HepG2 (cell line): ENCODE measurements at regions not wholly inside any gene's neighbourhood (a gene's known extent, or its start where the extent isn't known, plus 50 kb on each side); places are given as distances from the start of the nearest gene placed in this dataset.
A peak's percentile ranks its signal among the peaks of the same experiment; 100 is the strongest.

Source experiments
- ATAC-seq: fragments of 200-7000 bp; cut with Tn5 transposase; 3 replicates; pipeline ENCODE4 v1.9.1; 2020; ENCODE audit warnings: mild to moderate bottlenecking, moderate library complexity
- BruUV-seq: library from RNA; stranded (reverse); fragments of 400-500 nt; replicated peaks from 2 replicates; lab custom pipeline; 2021; lab: Mats Ljungman, UMichigan
- CTCF ChIA-PET: fragments of 300-600 bp; formaldehyde crosslinking; extraction: SDS; loops from one replicate; lab custom pipeline; 2021; ENCODE audit warnings: low total read pairs, inconsistent platforms, low intra/inter-chr PET ratio; lab: Yijun Ruan, JAX
- POLR2A ChIA-PET: fragments of 350-600 bp; sonication (Branson Sonifier 250); formaldehyde crosslinking; loops from one replicate; lab custom pipeline; 2020; ENCODE audit warnings: antibody characterized with exemption, inconsistent platforms; lab: Yijun Ruan, JAX
- DNase-seq: peaks from one replicate; pipeline ENCODE4 v3.0.0-alpha.2; 2015; ENCODE audit warnings: low spot score
- FAIRE-seq: peaks from 3 replicates; lab custom pipeline; 2011; peaks lifted over from hg19 to GRCh38; lab: Jason Lieb, UNC
- H2AFZ ChIP-seq: one replicate; pipeline ENCODE4 v1.6.1; 2011; ENCODE audit warnings: low read length, inconsistent platforms
- H3K27ac ChIP-seq: fragments of 300-600 bp; 3 replicates; pipeline ENCODE4 v1.8.0; 2011; ENCODE audit warnings: mixed run types, mild to moderate bottlenecking, mixed read lengths, low read length, inconsistent platforms; ENCODE audit not compliant: insufficient read depth; ENCODE audit errors: extremely low read length
- H3K27me3 ChIP-seq, 2 experiments: fragments of 200-600 bp in 1 of 2; 2 replicates in 1 of 2; 3 replicates in 1 of 2; pipeline versions ENCODE4 v1.6.0 to v1.8.0; 2011; ENCODE audit warnings: low read length in 2 of 2, mild to moderate bottlenecking in 2 of 2, moderate library complexity in 2 of 2, inconsistent platforms in 1 of 2; ENCODE audit not compliant: insufficient read depth in 2 of 2, control insufficient read depth in 1 of 2
- H3K36me3 ChIP-seq, 2 experiments: fragments of 200-600 bp in 1 of 2; replicated peaks in 1 of 2; 2 replicates in 1 of 2; 3 replicates in 1 of 2; pipeline versions ENCODE4 v1.5.1 to v1.8.0; 2011; ENCODE audit warnings: low read length in 2 of 2, inconsistent platforms in 1 of 2; ENCODE audit not compliant: insufficient read depth in 2 of 2, control insufficient read depth in 1 of 2
- H3K4me1 ChIP-seq: 2 replicates; pipeline ENCODE4 v1.5.1; 2012; ENCODE audit warnings: low read length, inconsistent platforms; ENCODE audit not compliant: insufficient read depth
- H3K4me2 ChIP-seq: 2 replicates; pipeline ENCODE4 v1.6.0; 2011; ENCODE audit warnings: low read depth, low read length, inconsistent platforms
- H3K4me3 ChIP-seq, 3 experiments: fragments of 200-600 bp in 1 of 3; sonication (generic), shearing (Covaris generic) in 1 of 3; replicated peaks in 1 of 3; 2 replicates each; pipeline ENCODE4 v1.5.1; 2011 to 2016; ENCODE audit warnings: low read length in 3 of 3, inconsistent platforms in 2 of 3, low read depth in 2 of 3, mild to moderate bottlenecking in 2 of 3, control low read depth in 1 of 3, mixed read lengths in 1 of 3; ENCODE audit not compliant: insufficient read depth in 1 of 3
- H3K79me2 ChIP-seq: one replicate; pipeline ENCODE4 v1.6.1; 2011; ENCODE audit warnings: low read length, inconsistent platforms; ENCODE audit not compliant: insufficient read depth
- H3K9ac ChIP-seq: 2 replicates; pipeline ENCODE4 v1.6.0; 2011; ENCODE audit warnings: mild to moderate bottlenecking, low read depth, low read length, inconsistent platforms; ENCODE audit not compliant: insufficient read depth
- H3K9me3 ChIP-seq: 2 replicates; pipeline ENCODE4 v1.5.1; 2012; ENCODE audit warnings: mild to moderate bottlenecking, low read length
- H4K20me1 ChIP-seq: 2 replicates; pipeline ENCODE4 v1.6.0; 2011; ENCODE audit warnings: inconsistent platforms, mild to moderate bottlenecking, low read length, moderate library complexity; ENCODE audit not compliant: insufficient read depth
- ARNT ChIP-seq: fragments of 450-650 bp; IDR thresholded peaks from 2 replicates; pipeline ENCODE4 v1.6.1; 2017
- FOXA1 ChIP-seq, 2 experiments: fragments of 450-650 bp in 1 of 2; sonication (generic) in 1 of 2; formaldehyde crosslinking in 1 of 2; IDR thresholded peaks; 2 replicates each; pipeline versions ENCODE4 v1.4.0 to v1.6.1; 2016 to 2020; ENCODE audit warnings: missing genetic modification reagents in 1 of 2
- IKZF1 ChIP-seq: fragments of 450-650 bp; IDR thresholded peaks from 2 replicates; pipeline ENCODE4 v1.7.1; 2016
- KDM5B ChIP-seq: sonication (generic); formaldehyde crosslinking; IDR thresholded peaks from 2 replicates; pipeline ENCODE4 v1.4.0; 2020; ENCODE audit warnings: missing genetic modification reagents, mild to moderate bottlenecking, borderline replicate concordance
- KLF12 ChIP-seq: sonication (generic); formaldehyde crosslinking; IDR thresholded peaks from 2 replicates; pipeline ENCODE4 v1.4.0; 2020; ENCODE audit warnings: missing genetic modification reagents, borderline replicate concordance
- NAIF1 ChIP-seq: sonication (generic); formaldehyde crosslinking; IDR thresholded peaks from 2 replicates; pipeline ENCODE4 v1.5.0; 2020; ENCODE audit warnings: mild to moderate bottlenecking, missing genetic modification reagents, borderline replicate concordance
- RXRB ChIP-seq: IDR thresholded peaks from 2 replicates; pipeline ENCODE4 v1.6.1; 2016; ENCODE audit warnings: borderline replicate concordance, missing genetic modification reagents, missing compliant biosample characterization
- ZNF143 ChIP-seq: sonication (generic); formaldehyde crosslinking; IDR thresholded peaks from 2 replicates; pipeline ENCODE4 v1.4.0; 2020; ENCODE audit warnings: missing genetic modification reagents
- ZNF253 ChIP-seq: sonication (generic); formaldehyde crosslinking; IDR thresholded peaks from 2 replicates; pipeline ENCODE4 v1.8.0; 2022; ENCODE audit warnings: mild to moderate bottlenecking, missing genetic modification reagents, borderline replicate concordance
- ZNF460 ChIP-seq: sonication (generic); formaldehyde crosslinking; IDR thresholded peaks from 2 replicates; pipeline ENCODE4 v1.5.1; 2020; ENCODE audit warnings: missing genetic modification reagents, mild to moderate bottlenecking, borderline replicate concordance
- ZNF746 ChIP-seq: sonication (generic); formaldehyde crosslinking; IDR thresholded peaks from 2 replicates; pipeline ENCODE4 v1.8.0; 2022; ENCODE audit warnings: mild to moderate bottlenecking, missing genetic modification reagents
- WGBS: methylation state at CpG from one replicate; pipeline ENCODE4 v1.1.6; 2017; ENCODE audit warnings: low lambda C conversion rate; 5-methylcytosine and 5-hydroxymethylcytosine counted together
- in situ Hi-C: cut with HindIII; loops from 2 replicates; pipeline ENCODE4 v1.10.0; 2017; ENCODE audit warnings: low pct_unique_long_range_greater_than_20kb; ENCODE audit not compliant: extremely low pct_ligation_motif_present
- intact Hi-C: fragments of 100-400 bp; cut with micrococcal nuclease; formaldehyde crosslinking; loops from one replicate; pipeline ENCODE4 v1.10.0; 2022; ENCODE audit not compliant: unreplicated experiment
- TF ChIP-seq, protein P1 (sequence below): sonication (generic); formaldehyde crosslinking; IDR thresholded peaks from 2 replicates; pipeline ENCODE4 v1.4.0; 2020; ENCODE audit warnings: missing genetic modification reagents, borderline replicate concordance
- TF ChIP-seq, protein P2 (sequence below): sonication (generic); formaldehyde crosslinking; IDR thresholded peaks from 2 replicates; pipeline ENCODE4 v1.4.0; 2020; ENCODE audit warnings: missing genetic modification reagents, mild to moderate bottlenecking, borderline replicate concordance
- TF ChIP-seq, protein P3 (sequence below): fragments of 450-650 bp; IDR thresholded peaks from 2 replicates; pipeline ENCODE4 v1.6.1; 2016

DNA sequence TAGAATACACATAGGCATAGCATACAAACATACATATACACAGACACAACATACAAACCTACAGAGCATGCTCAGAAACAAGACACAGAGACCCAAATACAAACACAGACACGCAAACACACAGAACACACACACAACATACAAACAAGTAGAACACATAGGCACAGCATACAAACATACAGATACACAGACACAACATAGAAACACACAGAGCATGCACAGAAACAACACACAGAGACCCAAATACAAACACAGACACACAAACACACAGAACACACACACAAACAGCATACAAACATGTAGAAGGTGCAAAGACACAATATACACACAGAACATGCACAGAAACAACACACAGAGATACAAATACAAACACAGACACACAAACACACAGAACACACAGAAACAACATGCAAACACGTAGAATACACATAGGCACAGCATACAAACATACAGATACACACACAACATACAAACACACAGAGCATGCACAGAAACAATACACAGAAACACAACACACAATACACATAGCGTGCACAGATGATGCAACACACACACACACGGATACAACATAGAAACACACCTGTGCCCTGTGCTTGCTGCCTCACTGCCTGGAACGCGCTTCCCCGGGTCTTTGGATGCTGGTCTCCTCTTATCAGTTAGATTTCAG lies 469.0 kb upstream of the CDH4 start:
- H3K27me3 ChIP-seq: no peaks in the 10 kb centered on the region
- intact Hi-C loops: no loop called here
- no TSS peak for BruUV-seq
- peak; percentile 57 for FAIRE-seq
- ChIA-PET CTCF (no interaction called here), POLR2A (no interaction called here)
- 40% methylated on average over 7 of the region's 7 CpGs for WGBS
- no peak overlapping the region for H2AFZ ChIP-seq
- H3K4me2 ChIP-seq: no peak overlapping the region
- ATAC-seq: no peak
- DNase-seq: no peak
- peaks cover 43% of the 10 kb centered on the region for H3K9me3 ChIP-seq
- H4K20me1 ChIP-seq: no peaks in the 10 kb centered on the region
- no peak overlapping the region for H3K9ac ChIP-seq
- no peaks in the 10 kb centered on the region for H3K4me1 ChIP-seq
- no peak overlapping the region for H3K4me3 ChIP-seq
- H3K36me3 ChIP-seq: no peaks in the 10 kb centered on the region
- no peaks in the 10 kb centered on the region for H3K79me2 ChIP-seq
- no peak overlapping the region for H3K27ac ChIP-seq
- in situ Hi-C loops: no loop called here
- TF ChIP-seq ZNF746 (CRISPR knock-in tag) (no peak), FOXA1 (IDR thresholded peaks at IDR 0.05) (peak; percentile 35; the same call in 1 of the 2 replicates), FOXA1 (CRISPR knock-in tag; IDR thresholded peaks at IDR 0.05) (no peak), ZNF143 (CRISPR knock-in tag) (no peak), KDM5B (CRISPR knock-in tag) (no peak), KLF12 (CRISPR knock-in tag) (no peak), ZNF460 (CRISPR knock-in tag) (no peak), ARNT (0 out of 2 replicates have a peak, but pooled peaks have one; percentile 64), RXRB (CRISPR knock-in tag) (no peak), IKZF1 (peak; percentile 70; the same call in 1 of the 2 replicates), NAIF1 (CRISPR knock-in tag) (no peak), ZNF253 (no peak)
- TF ChIP-seq, protein P1, sequence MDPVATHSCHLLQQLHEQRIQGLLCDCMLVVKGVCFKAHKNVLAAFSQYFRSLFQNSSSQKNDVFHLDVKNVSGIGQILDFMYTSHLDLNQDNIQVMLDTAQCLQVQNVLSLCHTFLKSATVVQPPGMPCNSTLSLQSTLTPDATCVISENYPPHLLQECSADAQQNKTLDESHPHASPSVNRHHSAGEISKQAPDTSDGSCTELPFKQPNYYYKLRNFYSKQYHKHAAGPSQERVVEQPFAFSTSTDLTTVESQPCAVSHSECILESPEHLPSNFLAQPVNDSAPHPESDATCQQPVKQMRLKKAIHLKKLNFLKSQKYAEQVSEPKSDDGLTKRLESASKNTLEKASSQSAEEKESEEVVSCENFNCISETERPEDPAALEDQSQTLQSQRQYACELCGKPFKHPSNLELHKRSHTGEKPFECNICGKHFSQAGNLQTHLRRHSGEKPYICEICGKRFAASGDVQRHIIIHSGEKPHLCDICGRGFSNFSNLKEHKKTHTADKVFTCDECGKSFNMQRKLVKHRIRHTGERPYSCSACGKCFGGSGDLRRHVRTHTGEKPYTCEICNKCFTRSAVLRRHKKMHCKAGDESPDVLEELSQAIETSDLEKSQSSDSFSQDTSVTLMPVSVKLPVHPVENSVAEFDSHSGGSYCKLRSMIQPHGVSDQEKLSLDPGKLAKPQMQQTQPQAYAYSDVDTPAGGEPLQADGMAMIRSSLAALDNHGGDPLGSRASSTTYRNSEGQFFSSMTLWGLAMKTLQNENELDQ (CRISPR knock-in tag): no peak
- TF ChIP-seq, protein P2, sequence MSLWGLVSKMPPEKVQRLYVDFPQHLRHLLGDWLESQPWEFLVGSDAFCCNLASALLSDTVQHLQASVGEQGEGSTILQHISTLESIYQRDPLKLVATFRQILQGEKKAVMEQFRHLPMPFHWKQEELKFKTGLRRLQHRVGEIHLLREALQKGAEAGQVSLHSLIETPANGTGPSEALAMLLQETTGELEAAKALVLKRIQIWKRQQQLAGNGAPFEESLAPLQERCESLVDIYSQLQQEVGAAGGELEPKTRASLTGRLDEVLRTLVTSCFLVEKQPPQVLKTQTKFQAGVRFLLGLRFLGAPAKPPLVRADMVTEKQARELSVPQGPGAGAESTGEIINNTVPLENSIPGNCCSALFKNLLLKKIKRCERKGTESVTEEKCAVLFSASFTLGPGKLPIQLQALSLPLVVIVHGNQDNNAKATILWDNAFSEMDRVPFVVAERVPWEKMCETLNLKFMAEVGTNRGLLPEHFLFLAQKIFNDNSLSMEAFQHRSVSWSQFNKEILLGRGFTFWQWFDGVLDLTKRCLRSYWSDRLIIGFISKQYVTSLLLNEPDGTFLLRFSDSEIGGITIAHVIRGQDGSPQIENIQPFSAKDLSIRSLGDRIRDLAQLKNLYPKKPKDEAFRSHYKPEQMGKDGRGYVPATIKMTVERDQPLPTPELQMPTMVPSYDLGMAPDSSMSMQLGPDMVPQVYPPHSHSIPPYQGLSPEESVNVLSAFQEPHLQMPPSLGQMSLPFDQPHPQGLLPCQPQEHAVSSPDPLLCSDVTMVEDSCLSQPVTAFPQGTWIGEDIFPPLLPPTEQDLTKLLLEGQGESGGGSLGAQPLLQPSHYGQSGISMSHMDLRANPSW (CRISPR knock-in tag): no peak
- TF ChIP-seq, protein P3, sequence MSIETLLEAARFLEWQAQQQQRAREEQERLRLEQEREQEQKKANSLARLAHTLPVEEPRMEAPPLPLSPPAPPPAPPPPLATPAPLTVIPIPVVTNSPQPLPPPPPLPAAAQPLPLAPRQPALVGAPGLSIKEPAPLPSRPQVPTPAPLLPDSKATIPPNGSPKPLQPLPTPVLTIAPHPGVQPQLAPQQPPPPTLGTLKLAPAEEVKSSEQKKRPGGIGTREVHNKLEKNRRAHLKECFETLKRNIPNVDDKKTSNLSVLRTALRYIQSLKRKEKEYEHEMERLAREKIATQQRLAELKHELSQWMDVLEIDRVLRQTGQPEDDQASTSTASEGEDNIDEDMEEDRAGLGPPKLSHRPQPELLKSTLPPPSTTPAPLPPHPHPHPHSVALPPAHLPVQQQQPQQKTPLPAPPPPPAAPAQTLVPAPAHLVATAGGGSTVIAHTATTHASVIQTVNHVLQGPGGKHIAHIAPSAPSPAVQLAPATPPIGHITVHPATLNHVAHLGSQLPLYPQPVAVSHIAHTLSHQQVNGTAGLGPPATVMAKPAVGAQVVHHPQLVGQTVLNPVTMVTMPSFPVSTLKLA: no peak; the same call in 1 of the 2 replicates
